GM10248 (cell line): ENCODE measurements at regions not wholly inside any gene's neighbourhood (a gene's known extent, or its start where the extent isn't known, plus 50 kb on each side); places are given as distances from the start of the nearest gene placed in this dataset.

ENCODE experiments used
- CTCF ChIA-PET: fragments of 300-600 bp; sonication (Branson Sonifier 250); formaldehyde crosslinking; extraction: SDS; loops from one replicate; lab custom pipeline; 2021; ENCODE audit warnings: antibody characterized with exemption; lab: Yijun Ruan, JAX
- POLR2A ChIA-PET: fragments of 350-650 bp; sonication (Branson Sonifier 250); formaldehyde crosslinking; extraction: SDS; loops from one replicate; lab custom pipeline; 2020; ENCODE audit warnings: antibody characterized with exemption; lab: Yijun Ruan, JAX
- DNase-seq: peaks from one replicate; pipeline ENCODE4 v3.0.0; 2012; ENCODE audit errors: extremely low spot score
- CTCF ChIP-seq: IDR thresholded peaks from 2 replicates; pipeline ENCODE4 v1.5.1; 2012; ENCODE audit warnings: mild to moderate bottlenecking, low read depth; ENCODE audit errors: extremely low read depth, missing control alignments, control extremely low read depth

- DNase-seq = no peak
- TF ChIP-seq CTCF = no peak
- CTCF ChIA-PET = interaction anchor here (1.3 to 2.7 kb wide), 6 partner anchors 8 to 67 kb away, joined by 4 to 14 read pairs (median 8); no protein-coding TSS in a partner anchor
- POLR2A ChIA-PET = no interaction called here
Measured at GRCh38 chr20:53848304-53848703, 222.1 kb downstream of the BCAS1 start.

GRCh38 chr20:53847837-53848170 is 222.6 kb downstream of the BCAS1 start:
- POLR2A ChIA-PET = no interaction called here

DNA sequence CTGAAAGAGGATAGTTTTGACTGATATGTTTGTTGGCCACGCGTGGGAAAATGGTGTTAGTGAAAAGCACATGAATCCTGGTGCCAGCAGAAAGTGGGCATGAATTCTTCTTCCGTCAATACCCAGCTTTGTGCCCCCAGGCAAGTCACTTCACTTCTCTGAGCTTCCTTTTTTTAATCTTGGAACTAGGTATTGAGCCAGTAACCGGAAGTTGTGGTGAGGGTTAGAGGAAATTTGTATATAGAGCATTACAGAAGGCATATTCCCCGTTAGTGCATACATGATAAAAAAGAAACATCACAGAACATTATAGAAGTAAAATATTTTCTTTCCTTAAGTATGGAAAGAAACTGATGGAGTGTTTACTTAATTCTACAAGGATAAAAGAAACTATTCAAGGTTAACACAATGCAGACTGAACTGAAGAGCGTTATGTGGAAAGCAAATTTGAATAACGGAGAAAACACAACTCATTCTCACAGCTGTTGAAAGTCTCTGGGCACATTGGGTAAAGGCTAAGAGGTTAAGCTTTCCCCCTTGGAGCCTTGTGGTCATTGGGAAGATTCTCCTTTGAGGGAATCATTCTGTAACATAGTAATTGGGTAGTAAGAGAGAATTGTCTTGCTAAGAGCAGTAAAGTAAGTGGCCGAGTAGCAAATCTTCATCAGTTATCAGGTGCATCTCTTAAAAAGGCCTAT is 223.1 kb downstream of the BCAS1 start:
- ChIA-PET CTCF (interaction anchor here (0.9 to 2.7 kb wide), 8 partner anchors 10 to 253 kb away, joined by 3 to 14 read pairs (median 4); no protein-coding TSS in a partner anchor), POLR2A (no interaction called here)
- no peak for DNase-seq
- TF ChIP-seq CTCF = no peak

More at GRCh38 chr20:53847837-53848170, 222.6 kb downstream of the BCAS1 start:
- TF ChIP-seq CTCF = no peak
- no peak for DNase-seq
- CTCF ChIA-PET = interaction anchor here (1.3 to 2.7 kb wide), 6 partner anchors 8 to 68 kb away, joined by 4 to 14 read pairs (median 8); no protein-coding TSS in a partner anchor

- CTCF ChIA-PET = interaction anchor here (0.9 to 2.7 kb wide), 8 partner anchors 11 to 252 kb away, joined by 3 to 14 read pairs (median 3); no protein-coding TSS in a partner anchor
- DNase-seq = no peak
- TF ChIP-seq CTCF = no peak
- POLR2A ChIA-PET = no interaction called here
Measured at GRCh38 chr20:53846640-53847039, 223.8 kb downstream of the BCAS1 start.

- ChIA-PET CTCF (interaction anchor here (1.2 to 2.7 kb wide), 3 partner anchors 13 to 70 kb away, joined by 3 to 9 read pairs (median 3); no protein-coding TSS in a partner anchor), POLR2A (no interaction called here)
- TF ChIP-seq CTCF = no peak
- no peak for DNase-seq
Measured at GRCh38 chr20:53845980-53846379, 224.4 kb downstream of the BCAS1 start.

DNA sequence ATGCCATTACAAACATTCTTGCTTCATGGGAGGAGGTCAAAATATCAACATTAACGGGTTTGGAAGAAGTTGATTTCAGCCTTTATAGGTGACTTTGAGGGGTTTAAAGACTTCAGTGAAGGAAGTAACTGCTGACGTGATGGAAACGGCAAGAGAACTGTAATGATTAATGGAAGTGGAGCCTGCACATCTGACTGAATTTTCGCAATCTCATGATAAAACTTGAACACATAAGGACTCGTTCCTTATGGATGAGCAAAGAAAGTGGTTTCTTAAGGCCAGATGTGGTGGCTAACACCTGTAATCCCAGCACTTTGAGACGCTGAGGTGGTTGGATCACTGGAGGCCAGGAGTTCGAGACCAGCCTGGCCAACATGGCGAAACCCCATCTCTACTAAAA is 226.1 kb downstream of the BCAS1 start:
- DNase-seq = no peak
- POLR2A ChIA-PET = no interaction called here
- TF ChIP-seq CTCF = no peak
- CTCF ChIA-PET = interaction anchor here (1.3 kb wide), 1 partner anchor 22 kb away, joined by 3 read pairs; no protein-coding TSS in a partner anchor
